Heart left ventricle (tissue), 13 donors: ENCODE measurements at regions not wholly inside any gene's neighbourhood (a gene's known extent, or its start where the extent isn't known, plus 50 kb on each side); places are given as distances from the start of the nearest gene placed in this dataset.

Experiments
- CTCF ChIP-seq, 12 donors: fragments of 200-600 bp; sonication (generic) in 4 of 12; IDR thresholded peaks; one replicate each; pipeline versions ENCODE4 v1.5.0 to v1.8.0; 2018 to 2022; ENCODE audit warnings: antibody characterized with exemption in 12 of 12, mild to moderate bottlenecking in 5 of 12
- POLR2A ChIP-seq, 2 donors: fragments of 450-650 bp; IDR thresholded peaks; one replicate each; pipeline ENCODE4 v1.6.1; 2017; ENCODE audit warnings: antibody characterized with exemption in 2 of 2, mild to moderate bottlenecking in 2 of 2, moderate library complexity in 2 of 2
- donor health status: ischemic (EF 13 %, LVEDD 7.1; RV severe dilation, severe dysfunction).
- donor health status: DM: no; HTN: yes; CAD: no.
- donor health status: DM: no; HTN: no; CAD: no.
- donor health status: ischemic (EF 25% LVEDD 6.9; RV normal size, moderate dysfunction).
- donor health status: ischemic (EF 25% LVEDD 5.7; RV mildly dilated, moderate dysfunction).
- donor health status: ischemic (EF 35%, LVEDD 5.7; RV mildly dilated, moderate dysfunction).
- donor health status: nonischemic (EF 11% LVEDD 7.7; RV severe dilation, severe dysfunction).
- donor health status: DM: yes; HTN: yes; CAD: no.
- donor health status: PGD.
- donor health status: ischemic (EF 29% LVEDD 5.4; RV normal size, mild dysfunction).
- donor health status: nonischemic (EF 23%, LVEDD 6.1; RV moderate dilation, normal function).

GRCh38 chr7:21269021-21269420, 158.9 kb upstream of the SP4 start:
- no peak for TF ChIP-seq CTCF (IDR thresholded peaks at IDR 0.05)
- no peak for TF ChIP-seq POLR2A (IDR thresholded peaks at IDR 0.05)
